Heart left ventricle (tissue), 13 donors: ENCODE measurements at regions not wholly inside any gene's neighbourhood (a gene's known extent, or its start where the extent isn't known, plus 50 kb on each side); places are given as distances from the start of the nearest gene placed in this dataset.

Source experiments
- POLR2A ChIP-seq, 2 donors: fragments of 450-650 bp; IDR thresholded peaks; one replicate each; pipeline ENCODE4 v1.6.1; 2017; ENCODE audit warnings: antibody characterized with exemption in 2 of 2, mild to moderate bottlenecking in 2 of 2, moderate library complexity in 2 of 2
- TF ChIP-seq, protein P1 (sequence below), 12 donors: fragments of 200-600 bp; sonication (generic) in 4 of 12; IDR thresholded peaks; one replicate each; pipeline versions ENCODE4 v1.5.0 to v1.8.0; 2018 to 2022; ENCODE audit warnings: antibody characterized with exemption in 12 of 12, mild to moderate bottlenecking in 5 of 12
- donor health status: ischemic (EF 13 %, LVEDD 7.1; RV severe dilation, severe dysfunction).
- donor health status: DM: no; HTN: yes; CAD: no.
- donor health status: DM: no; HTN: no; CAD: no.
- donor health status: ischemic (EF 25% LVEDD 6.9; RV normal size, moderate dysfunction).
- donor health status: ischemic (EF 25% LVEDD 5.7; RV mildly dilated, moderate dysfunction).
- donor health status: ischemic (EF 35%, LVEDD 5.7; RV mildly dilated, moderate dysfunction).
- donor health status: nonischemic (EF 11% LVEDD 7.7; RV severe dilation, severe dysfunction).
- donor health status: DM: yes; HTN: yes; CAD: no.
- donor health status: PGD.
- donor health status: ischemic (EF 29% LVEDD 5.4; RV normal size, mild dysfunction).
- donor health status: nonischemic (EF 23%, LVEDD 6.1; RV moderate dilation, normal function).

DNA sequence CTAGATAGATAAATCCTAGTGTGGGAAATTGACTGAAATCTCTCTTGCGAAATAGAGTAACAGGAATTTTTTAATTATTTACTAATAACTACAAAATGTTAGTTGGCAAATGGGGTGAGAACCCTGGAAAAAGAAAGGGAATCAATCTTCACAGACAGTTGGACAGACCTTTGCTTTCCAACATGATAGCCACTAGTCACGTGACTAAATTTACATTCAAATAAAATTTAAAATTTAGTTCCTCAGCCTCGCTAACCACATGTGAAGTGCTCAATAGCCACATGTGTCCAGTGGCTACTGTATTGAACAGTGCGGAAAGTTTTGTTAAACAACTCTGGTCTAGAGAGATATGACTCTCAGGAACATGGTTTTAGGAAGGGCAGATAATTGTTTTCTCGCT, 289.9 kb upstream of the RASA1 start:
- TF ChIP-seq, protein P1, sequence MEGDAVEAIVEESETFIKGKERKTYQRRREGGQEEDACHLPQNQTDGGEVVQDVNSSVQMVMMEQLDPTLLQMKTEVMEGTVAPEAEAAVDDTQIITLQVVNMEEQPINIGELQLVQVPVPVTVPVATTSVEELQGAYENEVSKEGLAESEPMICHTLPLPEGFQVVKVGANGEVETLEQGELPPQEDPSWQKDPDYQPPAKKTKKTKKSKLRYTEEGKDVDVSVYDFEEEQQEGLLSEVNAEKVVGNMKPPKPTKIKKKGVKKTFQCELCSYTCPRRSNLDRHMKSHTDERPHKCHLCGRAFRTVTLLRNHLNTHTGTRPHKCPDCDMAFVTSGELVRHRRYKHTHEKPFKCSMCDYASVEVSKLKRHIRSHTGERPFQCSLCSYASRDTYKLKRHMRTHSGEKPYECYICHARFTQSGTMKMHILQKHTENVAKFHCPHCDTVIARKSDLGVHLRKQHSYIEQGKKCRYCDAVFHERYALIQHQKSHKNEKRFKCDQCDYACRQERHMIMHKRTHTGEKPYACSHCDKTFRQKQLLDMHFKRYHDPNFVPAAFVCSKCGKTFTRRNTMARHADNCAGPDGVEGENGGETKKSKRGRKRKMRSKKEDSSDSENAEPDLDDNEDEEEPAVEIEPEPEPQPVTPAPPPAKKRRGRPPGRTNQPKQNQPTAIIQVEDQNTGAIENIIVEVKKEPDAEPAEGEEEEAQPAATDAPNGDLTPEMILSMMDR (IDR thresholded peaks at IDR 0.05) = no peak
- TF ChIP-seq POLR2A (IDR thresholded peaks at IDR 0.05) = no peak
